ENCODE measurements at regions not wholly inside any gene's neighbourhood (a gene's known extent, or its start where the extent isn't known, plus 50 kb on each side); places are given as distances from the start of the nearest gene placed in this dataset.

DNA sequence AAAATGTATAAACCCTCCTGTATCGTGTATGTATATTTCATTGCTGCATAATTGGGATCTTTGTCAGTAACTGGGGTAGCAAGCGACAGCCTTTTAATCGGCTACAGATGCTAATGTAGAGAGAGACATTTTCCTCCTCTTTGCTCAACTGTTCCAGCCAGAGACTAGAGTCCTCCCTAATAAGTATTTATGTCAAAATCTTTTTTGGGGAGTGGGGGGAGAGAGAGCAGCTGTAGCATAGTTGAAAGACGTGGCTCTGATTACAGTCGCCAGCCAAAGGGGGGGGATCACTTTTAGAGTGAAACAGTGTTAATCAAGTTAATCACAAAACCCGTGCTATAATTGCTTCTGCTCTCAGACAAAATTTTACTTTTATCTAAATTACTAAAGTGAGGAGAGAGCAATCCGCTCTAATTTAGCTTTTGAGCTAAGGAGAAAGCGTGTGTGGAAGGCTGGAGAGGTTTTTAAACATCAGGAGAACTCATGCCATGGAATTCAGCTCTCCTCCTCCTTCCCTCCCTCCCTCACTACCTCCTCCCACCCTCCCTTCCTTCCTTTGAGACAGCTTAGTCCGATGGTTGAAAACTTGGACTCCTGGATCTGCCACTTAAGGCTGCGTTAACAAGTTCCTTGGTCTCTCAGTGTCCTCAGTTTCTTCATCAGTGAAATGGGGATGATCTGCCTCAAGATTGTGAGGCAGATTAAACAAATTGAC lies 87.3 kb upstream of the ZNF618 start:
- no peak for DNase-seq

- no peak for DNase-seq
Measured at GRCh38 chr9:113790093-113790492, 86.0 kb upstream of the ZNF618 start.

DNA sequence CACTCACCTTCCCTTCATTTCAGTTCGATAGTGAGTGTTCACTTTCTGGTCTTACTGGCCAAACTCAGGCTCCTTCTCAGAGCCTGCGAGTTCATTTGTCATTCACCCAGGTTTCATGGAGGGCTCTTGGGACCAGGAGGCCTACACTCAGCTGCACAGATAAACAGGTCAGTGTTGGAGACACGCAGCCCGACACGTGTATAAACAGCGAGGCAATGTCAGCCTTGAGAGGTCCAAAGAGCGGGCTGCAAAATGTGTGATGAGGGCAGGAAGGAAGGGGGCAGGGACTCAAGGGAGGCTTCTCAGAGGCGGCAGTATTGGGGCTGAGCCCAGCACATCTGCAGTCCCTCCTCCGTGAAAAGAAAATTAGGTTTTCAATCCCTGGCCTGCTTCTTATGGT lies 82.6 kb upstream of the ZNF618 start:
- no peak for DNase-seq

GRCh38 chr9:113794721-113795120 lies 81.4 kb upstream of the ZNF618 start:
- DNase-seq: no peak

- DNase-seq: no peak
Measured at GRCh38 chr9:113795811-113796392, 80.2 kb upstream of the ZNF618 start.

DNA sequence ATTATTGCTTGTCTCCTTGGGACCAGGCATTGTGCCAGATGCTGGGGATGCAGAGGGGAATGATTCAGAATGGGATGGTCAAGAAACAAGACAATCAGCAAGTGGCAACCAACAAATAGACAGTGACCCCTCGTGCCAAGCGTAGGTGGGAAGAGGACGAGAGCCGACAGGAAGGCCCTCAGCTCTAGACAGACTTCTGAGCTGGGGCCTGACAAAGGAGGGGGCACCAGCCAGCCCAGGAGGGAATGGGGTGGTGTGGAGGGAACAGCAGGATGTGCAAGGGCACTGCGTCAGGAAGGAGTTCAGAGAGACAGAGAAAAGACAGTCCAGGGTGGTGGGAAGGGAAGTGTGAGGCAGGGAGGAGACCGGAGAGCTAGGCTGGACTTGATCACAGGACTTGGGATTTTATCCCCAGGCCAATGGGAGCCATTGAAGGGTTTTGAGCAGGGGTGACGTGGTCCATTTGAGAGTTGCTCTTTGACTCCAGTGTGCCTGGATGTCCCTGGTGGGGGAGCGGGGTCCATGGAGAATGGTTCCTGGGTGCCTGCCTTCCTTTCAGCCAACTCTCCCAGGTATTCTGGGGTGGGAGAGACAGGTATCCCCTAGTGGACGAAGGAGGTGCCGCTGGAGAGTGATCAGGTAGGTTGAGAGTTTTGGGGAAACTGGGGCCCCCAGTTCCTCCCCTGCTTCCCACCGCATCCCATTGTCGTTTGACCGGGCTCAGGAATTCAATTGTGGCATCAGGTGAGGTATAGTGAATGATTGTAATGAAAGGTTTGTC lies 79.3 kb upstream of the ZNF618 start:
- DNase-seq: no peak

GRCh38 chr9:113798062-113799030 lies 77.8 kb upstream of the ZNF618 start:
- DNase-seq: no peak

DNA sequence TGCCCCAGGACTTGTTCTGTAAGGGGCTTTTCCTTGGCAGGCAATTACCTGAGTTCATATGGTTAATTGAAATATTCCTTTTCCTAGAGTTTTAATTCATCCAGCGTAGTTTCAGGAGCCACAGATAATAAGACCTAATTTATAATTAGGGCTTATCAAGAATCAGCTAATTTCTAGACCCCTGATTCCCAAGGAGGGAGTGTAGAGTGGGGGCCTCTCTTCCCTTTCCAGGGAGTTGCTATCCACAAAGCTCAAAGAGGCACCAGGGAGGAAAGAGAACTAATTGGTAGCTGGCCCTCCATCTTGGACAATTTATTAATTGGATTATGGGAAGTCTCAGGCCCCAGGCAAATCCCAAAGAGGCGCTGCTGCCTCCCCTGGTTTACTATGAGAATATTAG lies 75.8 kb upstream of the ZNF618 start:
- no peak for DNase-seq

DNA sequence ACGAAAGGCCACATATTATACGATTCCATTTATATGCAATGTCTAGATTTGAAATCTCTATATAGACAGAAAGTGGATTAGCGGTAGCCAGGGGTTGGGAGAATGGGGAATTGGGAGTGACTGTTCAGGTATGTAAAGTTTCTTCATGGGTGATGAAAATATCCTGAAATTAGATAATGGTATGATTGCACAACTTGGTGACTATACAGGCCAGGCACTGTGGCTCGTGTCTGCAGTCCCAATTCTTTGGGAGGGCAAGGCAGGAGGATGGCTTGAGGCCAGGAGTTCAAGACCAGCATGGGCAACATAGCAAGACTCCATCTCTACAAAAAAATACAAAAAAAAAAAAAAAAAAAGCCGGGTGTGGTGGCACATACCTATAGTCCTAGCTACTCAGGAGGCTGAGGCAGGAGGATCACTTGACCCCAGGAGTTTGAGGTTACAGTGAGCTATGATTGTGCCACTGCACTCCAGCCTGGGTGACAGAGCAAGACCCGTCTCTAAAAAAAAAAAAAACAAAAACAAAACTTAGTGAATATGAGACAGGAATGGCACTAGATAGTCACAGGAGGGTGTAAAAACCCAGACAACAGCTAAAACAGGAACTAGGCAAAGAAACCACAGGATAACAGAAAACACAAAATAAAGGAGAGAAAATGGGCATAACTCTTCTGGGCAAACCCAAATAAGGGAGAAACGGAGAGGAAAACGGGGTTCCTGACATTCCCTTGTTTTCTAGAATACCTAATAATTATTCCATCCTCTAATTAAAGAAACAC lies 72.1 kb upstream of the ZNF618 start:
- DNase-seq: no peak

DNA sequence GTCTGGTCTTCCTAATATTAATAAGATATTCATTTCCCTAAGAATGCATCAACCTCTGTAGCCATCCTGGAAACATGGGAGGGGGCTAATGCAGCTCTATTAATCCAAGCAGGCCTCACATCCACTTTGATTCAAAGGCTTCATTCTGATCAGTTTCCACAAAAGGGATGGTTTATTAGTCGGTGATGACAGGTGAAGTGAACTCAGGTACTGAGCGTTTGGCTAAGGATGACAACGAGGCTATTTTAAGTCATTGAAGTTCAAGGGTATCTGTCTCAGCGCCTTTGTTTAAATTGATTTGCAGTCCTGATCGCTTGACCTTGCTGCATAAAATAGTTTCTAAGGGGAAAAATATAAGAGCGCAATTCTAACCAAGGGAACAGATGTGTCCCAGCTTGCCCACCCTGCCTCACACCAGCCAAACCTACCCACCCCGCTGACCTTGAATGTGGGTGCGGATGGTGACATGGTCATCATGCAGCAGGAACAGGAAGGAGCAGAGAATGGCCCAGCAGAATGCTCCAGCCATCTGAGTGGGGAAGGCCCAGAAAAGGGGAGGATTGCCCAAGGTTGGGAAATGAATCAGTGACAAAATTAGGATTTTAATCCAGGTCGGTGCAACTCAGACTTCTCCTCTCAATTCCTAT lies 70.5 kb upstream of the ZNF618 start:
- DNase-seq: no peak

GRCh38 chr9:113807173-113808061 lies 68.7 kb upstream of the ZNF618 start:
- peak; percentile 57 for DNase-seq

GRCh38 chr9:113808391-113809358 lies 67.4 kb upstream of the ZNF618 start:
- no peak for DNase-seq

- DNase-seq: no peak
Measured at GRCh38 chr9:113817171-113817570, 58.9 kb upstream of the ZNF618 start.

- DNase-seq: no peak
Measured at GRCh38 chr9:113818391-113818790, 57.7 kb upstream of the ZNF618 start.

GRCh38 chr9:113822315-113822714 lies 53.8 kb upstream of the ZNF618 start:
- DNase-seq: no peak

DNA sequence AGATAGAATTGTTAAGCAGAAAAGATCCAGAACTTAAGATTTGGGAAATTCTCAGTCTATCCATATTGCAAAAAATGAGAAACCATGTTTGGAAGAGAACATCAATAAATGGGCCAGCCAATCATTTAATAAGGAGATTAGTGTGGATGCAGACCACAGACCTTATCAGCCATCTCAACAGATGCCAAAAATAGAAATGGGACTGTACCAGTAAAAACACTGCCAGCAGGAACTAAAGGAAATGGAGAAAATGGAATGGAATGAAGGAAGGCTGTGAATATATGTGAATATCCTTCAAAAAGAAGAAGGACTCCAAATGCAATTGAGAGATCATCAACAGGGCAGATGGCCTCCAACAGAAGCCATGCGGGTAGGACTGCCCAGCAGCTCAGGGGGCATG lies 52.7 kb upstream of the ZNF618 start:
- DNase-seq: no peak
